Superior temporal gyrus (tissue), 1 donor: ENCODE measurements at regions not wholly inside any gene's neighbourhood (a gene's known extent, or its start where the extent isn't known, plus 50 kb on each side); places are given as distances from the start of the nearest gene placed in this dataset.
"Not testable (repeated sequence)": the region's sequence is repeated elsewhere in the genome, so short reads cannot be mapped to it uniquely, and the experiment has no call there.

Experiments used
- DNase-seq: peaks from one replicate; pipeline ENCODE4 v3.0.0-alpha.2; 2016; ENCODE audit errors: extremely low spot score

DNA sequence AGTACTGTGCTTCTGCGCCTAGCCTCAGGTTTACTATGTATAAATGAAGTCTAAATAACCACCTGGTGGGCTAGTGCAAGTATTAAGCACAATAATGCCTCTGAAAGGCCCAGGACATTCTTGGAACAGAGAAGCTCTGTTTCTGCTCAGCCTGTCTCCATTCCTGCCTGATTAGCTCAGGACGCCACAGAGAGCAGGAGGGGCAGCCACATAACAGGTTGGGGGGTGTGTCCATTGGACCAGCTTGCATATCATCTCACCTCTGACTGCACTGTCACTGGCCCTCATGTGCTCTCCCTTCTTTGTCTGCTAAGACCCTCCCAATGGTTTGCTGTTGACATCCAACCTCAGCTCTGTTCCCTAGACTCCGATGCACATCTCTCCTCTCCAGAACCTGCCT is 52.8 kb upstream of the IKZF1 start:
- no peak for DNase-seq

DNA sequence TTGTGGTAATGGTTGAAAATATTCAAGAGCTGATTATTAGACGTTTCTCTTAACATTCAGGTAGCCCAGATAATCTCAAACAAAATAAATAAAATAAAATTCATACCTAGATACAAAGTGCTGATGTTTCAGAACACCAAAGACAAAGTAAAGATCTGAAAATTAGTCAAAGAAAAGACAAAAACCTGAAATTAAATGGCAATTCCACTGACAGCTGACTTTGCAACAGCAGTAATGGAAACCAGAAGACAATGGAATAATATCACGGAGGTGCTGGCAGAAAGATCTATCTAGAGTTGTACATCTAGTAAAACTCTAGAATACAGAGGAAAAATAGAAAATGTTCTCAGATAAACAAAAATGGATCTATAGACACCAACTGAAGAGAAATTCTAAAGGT is 58.0 kb upstream of the IKZF1 start:
- DNase-seq: no peak

DNA sequence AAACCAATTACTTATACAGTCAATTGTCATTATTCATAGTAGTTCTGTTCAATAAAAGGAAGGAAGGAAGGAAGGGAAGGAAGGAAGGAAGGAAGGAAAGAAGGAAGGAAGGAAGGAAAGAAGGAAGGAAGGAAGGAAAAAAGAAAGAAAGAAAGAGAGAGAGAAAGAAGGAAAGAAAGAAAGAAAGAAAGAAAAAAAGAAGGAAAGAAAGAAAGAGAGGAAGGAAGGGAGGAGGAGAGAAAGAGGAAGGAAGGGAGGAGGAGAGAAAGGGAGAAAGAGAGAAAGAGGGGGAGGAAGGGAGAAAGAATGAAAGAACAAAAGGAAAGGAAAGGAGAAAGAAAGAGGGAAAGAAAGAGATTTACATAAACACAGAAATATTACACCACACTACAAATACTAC is 62.4 kb upstream of the IKZF1 start:
- DNase-seq: not testable (repeated sequence)

DNA sequence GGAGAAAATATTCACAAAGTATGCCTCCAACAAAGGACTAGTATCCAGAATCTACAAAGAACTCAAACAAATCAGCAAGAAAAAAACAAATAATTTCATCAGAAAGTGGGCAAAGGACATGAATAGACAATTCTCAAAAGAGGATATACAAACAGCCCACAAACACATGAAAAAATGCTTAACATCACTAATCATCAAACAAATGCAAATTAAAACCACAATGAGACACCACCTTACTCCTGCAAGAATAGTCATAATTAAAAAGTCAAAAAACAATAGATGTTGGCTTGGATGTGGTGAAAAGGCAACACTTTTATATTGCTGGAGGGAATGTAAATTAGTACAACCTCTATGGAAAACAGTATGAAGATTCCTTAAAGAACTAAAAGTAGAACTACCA is 63.8 kb upstream of the IKZF1 start:
- DNase-seq: not testable (repeated sequence)

DNA sequence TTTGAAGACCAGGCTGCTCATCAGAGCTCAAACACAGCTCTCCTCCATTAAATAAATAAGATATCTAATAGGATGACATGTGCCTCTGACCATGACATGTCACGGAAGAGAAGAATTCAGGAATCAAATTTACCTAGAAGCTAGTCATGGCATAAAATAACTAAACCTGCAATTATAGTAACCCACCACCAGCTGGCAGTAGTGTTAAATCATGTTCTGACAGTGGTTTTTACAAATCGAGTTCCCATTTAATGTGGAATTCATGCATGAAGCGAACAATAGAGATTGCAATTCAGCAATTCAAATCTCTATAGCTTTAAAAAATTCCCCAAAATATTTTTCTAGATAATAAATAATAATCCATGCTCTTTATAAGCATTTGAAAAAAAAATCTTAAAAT is 74.6 kb upstream of the IKZF1 start:
- no peak for DNase-seq

DNA sequence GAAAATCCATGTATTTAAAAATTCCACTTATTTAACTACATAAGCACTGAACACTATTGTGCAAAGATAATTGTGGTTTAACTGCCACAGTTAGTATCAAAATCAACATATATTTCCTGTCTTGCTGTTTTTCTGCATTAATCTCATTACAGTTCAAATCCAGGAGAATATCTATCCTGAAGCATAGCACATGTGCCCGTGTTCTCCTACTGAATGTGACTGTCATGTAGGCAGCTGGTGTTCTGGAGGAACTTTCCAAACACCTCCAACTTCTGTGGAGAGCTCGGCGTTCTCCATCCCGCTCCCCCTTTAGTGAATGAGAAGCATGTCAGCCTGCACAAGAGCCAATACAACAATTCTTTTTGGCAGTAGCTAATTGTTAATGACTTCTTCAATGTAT is 76.4 kb upstream of the IKZF1 start:
- no peak for DNase-seq

DNA sequence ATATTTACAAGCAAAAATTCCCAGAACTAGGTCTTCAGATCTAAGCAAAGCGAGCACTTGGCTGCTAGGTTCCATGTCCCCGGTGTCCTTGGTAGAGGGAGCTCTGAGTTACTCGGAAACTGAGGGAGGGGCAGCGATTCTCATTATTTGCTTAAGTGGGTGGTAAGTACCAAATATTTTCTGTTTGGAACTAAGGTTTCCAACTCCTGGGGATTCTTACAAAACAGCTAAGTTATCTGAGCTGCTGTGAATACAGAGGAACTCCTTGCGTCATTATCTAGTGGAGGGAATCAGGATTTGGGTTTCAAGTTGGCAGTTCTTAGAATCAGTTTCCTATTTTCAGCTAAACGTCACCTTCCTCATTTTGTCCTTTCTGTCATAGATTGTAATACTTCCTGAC is 76.8 kb upstream of the IKZF1 start:
- peak; percentile 17 for DNase-seq

DNA sequence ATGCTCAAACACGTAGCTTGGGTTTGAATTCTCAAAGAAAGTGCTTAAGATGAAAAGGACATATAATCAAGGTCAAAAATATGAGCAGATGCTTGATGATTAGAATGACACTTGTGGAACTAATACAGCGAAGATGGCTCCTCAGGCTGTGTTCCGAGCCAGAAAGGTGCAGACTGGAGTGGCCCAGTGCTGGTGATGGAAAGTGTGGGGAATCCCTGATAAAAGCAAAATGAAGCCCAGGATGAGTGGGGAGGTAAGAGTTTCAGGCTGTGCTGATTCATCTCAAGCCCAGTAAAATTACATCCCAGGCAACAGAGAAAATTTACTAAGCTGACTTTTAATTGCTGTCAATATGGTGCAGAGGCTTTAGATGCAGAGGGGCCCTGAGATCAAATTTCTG is 77.8 kb upstream of the IKZF1 start:
- no peak for DNase-seq

DNA sequence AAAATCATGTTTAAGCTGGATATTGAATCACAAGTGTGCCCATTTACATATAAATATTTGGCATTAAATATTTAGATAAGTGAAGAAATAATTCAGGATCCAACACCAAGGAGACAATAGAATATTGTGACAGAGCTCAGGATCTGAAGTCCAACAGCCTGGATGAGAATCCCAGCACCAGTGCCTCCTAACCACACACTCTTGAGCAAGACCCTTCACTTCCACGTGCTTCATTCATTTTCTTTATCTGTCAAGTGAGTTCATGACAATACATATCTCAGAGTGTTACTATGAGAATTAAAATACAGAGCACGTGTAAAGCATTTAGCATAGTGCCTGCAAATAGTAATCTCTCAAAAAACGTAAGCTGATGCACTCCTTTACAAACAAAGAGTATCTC is 78.4 kb upstream of the IKZF1 start:
- DNase-seq: no peak

DNA sequence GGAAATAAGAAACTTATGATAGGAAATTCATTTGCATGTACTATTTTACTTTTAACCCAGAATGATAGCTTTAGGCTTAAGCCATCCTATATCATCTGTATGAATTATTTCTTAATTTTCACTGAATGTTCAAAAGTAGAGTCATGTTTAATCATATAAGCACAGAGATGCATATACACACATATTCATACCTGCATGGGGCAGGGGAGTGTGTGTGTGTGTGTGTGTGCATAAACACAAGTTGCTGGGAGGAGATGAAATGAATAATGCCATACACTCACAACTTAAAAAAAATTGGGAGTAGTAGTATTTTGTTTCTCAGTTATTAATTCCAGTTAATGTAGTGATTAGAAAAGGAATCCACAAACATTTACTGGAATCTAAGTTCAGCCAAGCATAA is 83.1 kb upstream of the IKZF1 start:
- DNase-seq: no peak

DNA sequence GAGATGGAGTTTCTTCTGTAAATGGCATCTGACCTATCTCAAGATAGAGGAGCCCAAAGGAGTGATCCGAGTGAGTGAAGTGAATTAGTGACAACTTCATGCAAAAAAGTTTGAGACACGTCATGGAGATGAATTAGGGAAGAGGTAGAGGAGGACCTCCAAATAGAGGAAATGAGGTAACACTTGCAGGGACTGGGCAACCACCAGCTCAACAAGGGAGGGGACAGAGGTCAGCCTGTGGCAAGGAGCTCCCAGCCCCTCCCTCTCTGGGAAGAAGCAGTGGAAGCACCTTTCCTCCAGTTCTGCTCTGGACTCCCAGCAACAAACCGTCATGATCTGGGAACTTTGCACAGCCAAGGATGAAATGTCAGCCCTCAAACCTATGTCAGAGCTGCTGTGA is 83.5 kb upstream of the IKZF1 start:
- DNase-seq: no peak

DNA sequence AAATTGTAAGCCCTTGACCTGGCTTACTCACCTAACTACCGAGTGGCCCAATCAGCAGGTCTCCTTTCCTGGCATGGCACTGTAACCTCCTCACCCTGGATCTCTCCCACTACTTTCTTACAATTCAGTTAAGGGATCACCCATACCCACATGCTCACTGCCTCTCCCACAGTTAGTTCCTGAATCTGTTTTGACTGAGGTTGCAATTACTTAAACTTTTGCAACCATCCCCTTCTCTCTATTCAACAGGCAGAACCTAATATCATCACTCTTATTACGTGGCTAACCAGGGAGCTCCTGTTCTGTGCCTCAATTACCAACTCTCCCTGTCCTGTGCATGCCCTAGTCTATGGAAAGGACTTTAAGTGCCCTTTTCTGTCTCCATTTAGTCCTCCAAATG is 84.2 kb upstream of the IKZF1 start:
- DNase-seq: no peak

DNA sequence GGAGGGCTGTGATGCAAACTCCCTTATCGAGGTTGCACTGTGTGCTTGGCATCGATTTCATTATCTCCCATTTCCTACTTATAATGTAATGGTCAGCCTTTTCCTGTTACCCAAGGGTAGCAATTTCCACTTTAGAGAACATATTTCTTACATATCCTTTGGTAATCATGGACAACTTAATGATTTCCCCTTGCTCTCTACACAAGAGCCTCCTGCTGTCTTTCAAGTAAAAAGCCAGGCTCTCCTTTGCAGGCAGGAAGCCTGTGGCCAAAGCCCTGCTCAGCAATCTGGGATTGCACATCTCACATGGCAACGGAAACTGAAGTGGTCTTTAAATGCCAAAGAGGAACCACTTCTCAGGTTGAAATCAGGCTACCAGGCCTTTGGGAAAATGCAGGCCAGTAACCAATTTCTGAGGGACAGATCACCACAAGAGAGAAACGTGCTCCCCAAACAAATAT is 86.7 kb upstream of the IKZF1 start:
- DNase-seq: no peak

DNA sequence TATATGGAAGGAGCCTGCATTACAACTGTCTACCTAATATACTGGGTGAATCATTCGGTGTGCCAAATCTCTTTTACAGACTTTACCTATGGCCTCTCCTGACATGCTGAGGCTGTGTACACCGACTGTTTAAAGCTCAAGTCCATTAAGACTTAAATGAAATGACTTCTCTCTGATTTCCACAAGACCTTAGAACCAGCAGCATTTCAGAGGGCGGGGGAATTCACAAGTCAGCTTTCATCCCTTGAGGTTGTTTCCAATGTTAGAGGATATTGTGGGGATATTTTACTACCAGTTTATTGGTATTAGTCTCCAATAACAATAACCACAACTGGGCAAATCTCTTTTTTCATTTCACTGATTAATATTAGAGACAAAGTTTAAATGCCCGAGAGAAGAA is 87.1 kb upstream of the IKZF1 start:
- no peak for DNase-seq

DNA sequence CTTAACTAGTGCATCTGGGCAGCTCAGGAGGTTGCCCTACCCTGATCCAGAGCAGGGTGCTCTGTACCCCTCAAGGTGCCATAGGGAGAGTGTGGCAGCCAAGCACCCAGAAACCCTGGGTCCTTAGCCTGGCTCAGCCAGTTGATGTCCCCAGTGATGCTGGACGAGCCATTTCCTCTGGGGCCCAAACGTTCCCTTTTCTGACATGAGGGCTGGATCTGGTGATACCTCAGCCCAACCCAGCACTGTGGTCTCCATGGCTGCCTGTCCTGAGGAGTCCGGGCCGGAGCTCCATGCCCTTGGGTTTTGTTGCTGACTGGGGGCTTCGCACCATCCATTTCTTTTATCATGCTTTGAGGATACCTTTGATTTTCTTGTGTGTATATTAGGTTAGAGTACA is 87.9 kb upstream of the IKZF1 start:
- no peak for DNase-seq

DNA sequence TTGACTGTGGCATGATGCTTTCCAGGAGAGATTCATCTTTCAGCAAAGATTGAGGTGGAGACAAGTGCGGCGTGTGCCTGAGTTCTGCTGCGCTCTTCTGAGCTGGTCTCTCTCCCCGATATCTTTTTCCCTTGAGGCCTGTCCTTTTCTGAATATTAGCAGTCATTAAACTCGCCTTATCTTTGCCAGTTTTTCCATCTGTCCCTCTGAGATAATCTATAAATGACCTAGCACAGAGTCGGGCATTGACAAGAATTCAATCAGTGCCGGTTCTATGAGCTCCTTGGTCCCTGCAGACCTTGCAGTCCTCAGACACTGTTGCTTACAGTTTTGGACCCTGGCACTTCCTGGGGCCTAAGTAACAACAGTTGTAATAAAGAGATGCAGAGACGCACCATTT is 89.7 kb upstream of the IKZF1 start:
- DNase-seq: no peak

DNA sequence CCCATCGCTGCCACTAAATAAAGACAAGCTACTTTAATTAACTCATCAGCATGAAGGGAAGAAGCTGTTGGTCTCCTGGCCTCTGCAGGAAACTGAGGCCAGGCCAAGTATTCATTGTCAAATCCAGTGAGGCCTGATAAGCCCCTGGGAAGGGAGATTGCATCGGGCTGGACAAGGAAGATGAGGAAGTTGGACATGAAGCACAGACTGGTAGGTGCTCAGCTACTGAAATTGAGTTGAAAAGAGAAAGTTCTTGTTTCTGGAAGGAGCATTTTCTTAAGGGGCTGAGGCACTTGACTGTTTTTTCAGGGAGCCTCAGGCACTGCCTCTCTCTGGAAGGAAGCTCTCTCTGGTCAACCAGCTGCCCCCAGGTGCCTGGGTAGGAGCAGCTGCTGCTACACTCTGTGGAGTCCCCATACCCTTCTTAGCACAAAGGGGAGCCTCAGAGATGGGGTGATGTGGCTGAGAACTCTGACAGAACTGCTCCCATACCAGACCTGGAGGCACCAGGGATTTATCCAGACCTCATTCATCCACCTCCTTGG is 90.3 kb upstream of the IKZF1 start:
- DNase-seq: no peak

DNA sequence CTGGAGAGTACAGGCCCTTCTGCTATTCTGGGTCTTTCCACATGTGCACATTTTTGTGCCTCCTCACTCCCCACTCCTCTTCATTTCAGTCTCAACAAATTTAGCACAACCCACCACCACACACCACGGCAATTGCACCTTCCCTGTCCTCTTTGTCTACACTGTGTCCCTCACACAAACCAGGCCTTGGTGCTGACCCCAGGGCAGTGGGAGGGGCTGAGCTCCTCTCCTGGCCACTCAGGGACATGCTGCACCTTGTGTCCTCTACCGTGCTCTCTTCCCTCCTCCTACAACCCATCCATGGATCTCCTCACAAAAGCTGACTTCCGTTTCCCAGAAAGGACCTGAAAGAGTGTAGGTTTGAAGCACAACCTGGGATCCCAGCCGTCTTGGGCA is 90.9 kb upstream of the IKZF1 start:
- DNase-seq: no peak

DNA sequence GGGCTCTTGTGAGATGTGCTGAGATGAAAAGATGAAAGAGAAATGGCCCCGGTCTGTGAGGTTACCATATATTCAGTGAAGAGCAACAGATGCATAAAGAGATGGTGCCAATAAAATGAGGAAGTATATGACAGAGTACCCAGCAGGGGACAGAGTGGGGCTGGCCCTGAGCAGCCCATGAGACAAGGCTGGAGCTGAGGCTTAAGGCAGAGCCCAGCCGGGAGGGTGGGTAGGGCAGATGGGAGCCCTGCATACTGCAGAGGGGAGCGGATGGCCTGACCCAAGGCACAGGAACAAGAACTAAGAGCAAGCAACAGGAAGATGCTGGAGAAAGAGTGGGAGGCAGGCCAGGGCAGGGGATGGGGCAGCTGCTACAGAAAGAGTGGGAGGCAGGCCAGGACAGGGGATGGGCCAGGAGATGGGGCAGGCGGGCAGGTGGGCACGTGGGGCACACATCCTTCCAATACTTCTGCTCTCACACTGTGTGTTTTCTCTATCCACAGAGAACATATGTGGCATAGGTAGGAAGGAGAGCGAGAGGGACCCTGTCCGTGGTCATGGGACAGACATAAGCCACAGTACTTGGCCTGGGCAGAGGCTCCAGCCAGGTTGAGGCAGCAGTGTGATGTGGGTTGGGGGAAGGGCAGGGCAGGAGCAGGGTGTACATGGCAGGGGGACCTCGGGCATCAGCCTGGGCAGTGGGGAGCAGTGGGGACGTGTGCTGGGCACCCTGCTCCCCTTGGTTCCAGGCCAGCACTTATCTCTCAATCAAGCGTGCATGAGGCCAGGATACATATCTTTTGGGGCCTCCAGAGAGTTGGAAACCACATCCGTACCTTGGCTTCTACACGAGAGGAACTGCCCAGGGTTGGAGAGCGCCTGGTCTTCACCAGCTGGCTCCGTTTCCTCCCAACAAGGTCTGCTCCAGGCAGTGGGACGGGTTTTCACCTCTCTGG is 91.6 kb upstream of the IKZF1 start:
- DNase-seq: no peak

DNA sequence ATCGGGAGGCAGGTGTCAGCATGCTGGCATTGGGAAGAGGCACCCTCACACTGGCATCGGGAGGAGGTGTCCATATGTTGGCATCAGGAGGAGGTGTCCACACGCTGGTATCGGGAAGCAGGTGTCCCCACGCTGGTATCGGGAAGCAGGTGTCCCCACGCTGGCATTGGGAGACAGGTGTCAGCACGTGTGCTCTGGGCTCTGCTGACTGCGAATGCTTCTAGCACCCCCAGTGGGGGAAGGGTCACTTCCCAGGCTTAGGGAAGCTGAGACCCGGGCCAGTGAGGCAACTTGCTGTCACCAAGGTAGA is 92.5 kb upstream of the IKZF1 start:
- no peak for DNase-seq

DNA sequence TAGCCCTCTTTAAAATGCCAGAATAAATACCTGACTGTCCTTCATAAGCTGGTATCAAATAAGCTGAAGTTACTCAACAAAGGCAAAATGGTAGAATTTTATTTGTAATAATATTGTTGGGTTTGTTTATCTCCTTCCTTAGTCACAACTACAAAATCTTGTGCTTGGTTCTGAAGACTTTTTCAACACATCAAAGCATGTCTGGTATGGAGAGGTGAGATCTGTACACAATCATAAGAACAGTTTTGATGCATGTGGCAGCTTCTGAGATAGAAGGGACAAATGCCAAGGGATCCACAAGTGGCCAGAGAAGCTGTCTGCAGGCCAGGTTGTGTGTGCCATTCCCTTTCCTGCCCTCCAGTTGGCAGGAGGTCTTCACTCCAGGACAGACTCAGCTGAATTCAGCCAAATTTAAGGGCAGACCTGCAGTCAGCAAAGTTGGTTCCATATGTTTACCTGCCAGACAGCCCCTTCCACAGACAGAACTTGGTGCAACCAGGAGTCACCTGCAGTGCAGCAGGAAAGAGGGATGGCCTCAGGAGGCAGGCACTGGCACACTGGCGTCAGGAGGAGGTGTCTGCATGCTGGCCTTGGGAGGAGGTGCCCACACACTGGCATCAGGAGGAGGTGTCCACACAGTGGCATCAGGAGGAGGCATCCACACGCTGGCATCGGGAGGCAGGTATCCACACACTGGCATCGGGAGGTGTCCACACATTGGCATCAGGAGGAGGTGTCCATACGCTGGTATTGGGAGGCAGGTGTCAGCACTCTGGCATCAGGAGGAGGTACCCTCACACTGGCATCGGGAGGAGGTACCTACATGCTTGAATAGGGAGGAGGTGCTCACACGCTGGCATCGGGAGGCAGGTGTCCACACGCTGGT is 93.1 kb upstream of the IKZF1 start:
- no peak for DNase-seq

DNA sequence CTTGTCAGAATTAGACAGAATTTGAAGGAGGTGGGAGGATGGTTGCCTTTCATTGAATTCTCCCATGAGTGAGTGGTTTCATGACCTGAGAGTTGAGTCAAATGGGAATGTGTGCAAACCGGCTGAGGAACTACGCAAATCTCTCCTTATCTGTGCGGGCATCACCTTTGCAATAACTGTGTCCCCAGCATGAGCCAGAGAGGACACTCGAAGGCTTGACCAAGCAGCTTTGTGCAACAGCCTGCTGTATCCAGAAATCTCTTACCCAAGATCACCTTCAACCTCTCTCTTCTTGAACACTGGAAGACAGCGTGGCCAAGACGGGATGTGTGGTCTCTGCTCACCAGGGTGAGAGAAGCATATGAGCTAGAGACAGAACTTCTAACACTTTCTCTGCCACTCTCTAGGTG is 93.8 kb upstream of the IKZF1 start:
- no peak for DNase-seq
